ENCODE measurements at regions not wholly inside any gene's neighbourhood (a gene's known extent, or its start where the extent isn't known, plus 50 kb on each side); places are given as distances from the start of the nearest gene placed in this dataset.

DNA sequence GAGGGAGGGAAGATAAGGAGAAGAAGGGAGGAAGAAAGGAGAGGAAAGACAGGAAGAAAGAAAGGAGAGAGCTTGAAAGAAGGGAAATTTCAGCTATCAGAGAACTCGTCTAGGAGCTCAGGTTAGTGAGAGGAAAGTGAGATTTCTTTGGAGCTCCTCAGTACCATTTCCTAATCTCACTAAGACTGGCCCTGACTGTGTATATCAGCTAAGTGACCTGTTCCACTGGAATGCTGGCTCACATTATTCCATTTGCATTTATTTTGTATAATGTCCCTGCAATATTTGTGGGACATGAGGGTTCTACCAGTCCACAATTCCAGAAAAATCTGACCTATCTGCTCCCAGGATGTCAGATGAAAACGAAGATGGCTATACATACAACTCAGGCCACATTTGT, 114.7 kb upstream of the CELF2 start:
- Histone ChIP-seq H3K27ac (ENCODE audit: low read depth, low read length) (no peak overlapping the region), H2AFZ (ENCODE audit: low read depth, low read length, severe bottlenecking) (no peak overlapping the region), H3F3A (ENCODE audit: insufficient read depth) (no peaks in the 10 kb centered on the region), H3K9me2 (replicated peaks; ENCODE audit: insufficient read depth, low read length) (no peaks in the 10 kb centered on the region), H3K79me2 (ENCODE audit: insufficient read depth, low read length) (no peaks in the 10 kb centered on the region), H4K20me1 (ENCODE audit: low read depth, low read length) (no peaks in the 10 kb centered on the region), H3K36me3 (ENCODE audit: low read length) (no peaks in the 10 kb centered on the region), H3K9me3 (ENCODE audit: insufficient read depth, low read length) (no peaks in the 10 kb centered on the region), H3K27me3 (ENCODE audit: low read length) (no peaks in the 10 kb centered on the region), H3K9ac (ENCODE audit: low read length) (no peak overlapping the region), H3K4me2 (ENCODE audit: low read depth, low read length, poor library complexity, severe bottlenecking) (no peak overlapping the region), H3K4me3 (ENCODE audit: insufficient read depth, low read length, poor library complexity, severe bottlenecking) (no peak overlapping the region)
- TF ChIP-seq EZH2phosphoT487 (conservative IDR thresholded peaks at IDR 0.05; ENCODE audit: low read length), result no peak
- TF ChIP-seq, protein P1, sequence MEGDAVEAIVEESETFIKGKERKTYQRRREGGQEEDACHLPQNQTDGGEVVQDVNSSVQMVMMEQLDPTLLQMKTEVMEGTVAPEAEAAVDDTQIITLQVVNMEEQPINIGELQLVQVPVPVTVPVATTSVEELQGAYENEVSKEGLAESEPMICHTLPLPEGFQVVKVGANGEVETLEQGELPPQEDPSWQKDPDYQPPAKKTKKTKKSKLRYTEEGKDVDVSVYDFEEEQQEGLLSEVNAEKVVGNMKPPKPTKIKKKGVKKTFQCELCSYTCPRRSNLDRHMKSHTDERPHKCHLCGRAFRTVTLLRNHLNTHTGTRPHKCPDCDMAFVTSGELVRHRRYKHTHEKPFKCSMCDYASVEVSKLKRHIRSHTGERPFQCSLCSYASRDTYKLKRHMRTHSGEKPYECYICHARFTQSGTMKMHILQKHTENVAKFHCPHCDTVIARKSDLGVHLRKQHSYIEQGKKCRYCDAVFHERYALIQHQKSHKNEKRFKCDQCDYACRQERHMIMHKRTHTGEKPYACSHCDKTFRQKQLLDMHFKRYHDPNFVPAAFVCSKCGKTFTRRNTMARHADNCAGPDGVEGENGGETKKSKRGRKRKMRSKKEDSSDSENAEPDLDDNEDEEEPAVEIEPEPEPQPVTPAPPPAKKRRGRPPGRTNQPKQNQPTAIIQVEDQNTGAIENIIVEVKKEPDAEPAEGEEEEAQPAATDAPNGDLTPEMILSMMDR (IDR thresholded peaks at IDR 0.05; ENCODE audit: insufficient read depth, low read length, poor library complexity, severe bottlenecking), result no peak

DNA sequence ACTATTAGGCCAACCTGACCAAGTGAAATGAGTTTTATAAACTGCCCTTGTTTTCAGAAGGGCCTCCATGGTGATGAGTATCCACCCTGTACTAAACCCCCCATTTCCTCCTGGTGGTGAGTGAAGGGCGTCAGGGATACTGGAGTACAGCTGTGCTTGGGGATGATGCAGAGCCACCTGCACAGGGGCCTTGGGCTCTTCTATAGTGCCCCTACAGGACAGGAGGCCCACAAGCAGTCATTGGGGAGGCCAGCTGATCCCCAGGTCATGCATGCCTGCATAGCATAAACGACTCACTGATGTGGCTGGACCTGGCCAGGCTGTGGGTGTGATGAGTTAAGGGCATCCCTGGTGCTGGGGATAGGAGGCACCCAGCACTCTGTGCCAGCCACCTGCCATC, 114.1 kb upstream of the CELF2 start:
- Histone ChIP-seq H3K9me3 (ENCODE audit: insufficient read depth, low read length) (no peaks in the 10 kb centered on the region), H3K4me3 (ENCODE audit: insufficient read depth, low read length, poor library complexity, severe bottlenecking) (no peak overlapping the region), H3K9ac (ENCODE audit: low read length) (no peak overlapping the region), H4K20me1 (ENCODE audit: low read depth, low read length) (no peaks in the 10 kb centered on the region), H3K79me2 (ENCODE audit: insufficient read depth, low read length) (no peaks in the 10 kb centered on the region), H3K9me2 (replicated peaks; ENCODE audit: insufficient read depth, low read length) (no peaks in the 10 kb centered on the region), H3K27ac (ENCODE audit: low read depth, low read length) (no peak overlapping the region), H2AFZ (ENCODE audit: low read depth, low read length, severe bottlenecking) (no peak overlapping the region), H3F3A (ENCODE audit: insufficient read depth) (no peaks in the 10 kb centered on the region), H3K27me3 (ENCODE audit: low read length) (no peaks in the 10 kb centered on the region), H3K36me3 (ENCODE audit: low read length) (no peaks in the 10 kb centered on the region), H3K4me2 (ENCODE audit: low read depth, low read length, poor library complexity, severe bottlenecking) (no peak overlapping the region)
- TF ChIP-seq EZH2phosphoT487 (conservative IDR thresholded peaks at IDR 0.05; ENCODE audit: low read length), result no peak
- TF ChIP-seq, protein P1 (IDR thresholded peaks at IDR 0.05; ENCODE audit: insufficient read depth, low read length, poor library complexity, severe bottlenecking), result no peak

DNA sequence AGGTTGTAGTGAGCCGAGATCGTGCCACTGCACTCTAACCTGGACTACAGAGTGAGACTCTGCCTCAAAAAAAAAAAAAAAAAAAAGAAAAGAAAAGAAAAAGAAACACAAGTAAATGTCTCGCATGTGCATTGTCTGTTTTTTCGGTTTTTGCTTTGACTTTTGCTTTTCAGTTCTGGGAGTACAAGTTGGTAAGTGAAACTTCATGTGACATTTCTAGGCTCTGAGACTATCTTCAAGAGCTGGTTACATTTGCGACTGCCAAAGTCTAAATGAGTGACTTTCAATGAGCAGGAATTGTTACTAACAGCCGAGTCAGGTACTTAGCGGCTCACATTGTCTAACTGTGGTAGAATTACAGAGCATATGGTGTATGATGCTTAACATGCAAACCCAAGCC, 107.0 kb upstream of the CELF2 start:
- Histone ChIP-seq H2AFZ (ENCODE audit: low read depth, low read length, severe bottlenecking) (no peak overlapping the region), H3F3A (ENCODE audit: insufficient read depth) (no peaks in the 10 kb centered on the region), H3K27me3 (ENCODE audit: low read length) (no peaks in the 10 kb centered on the region), H3K9me2 (replicated peaks; ENCODE audit: insufficient read depth, low read length) (no peaks in the 10 kb centered on the region), H3K9me3 (ENCODE audit: insufficient read depth, low read length) (no peaks in the 10 kb centered on the region), H3K36me3 (ENCODE audit: low read length) (no peaks in the 10 kb centered on the region), H3K27ac (ENCODE audit: low read depth, low read length) (no peak overlapping the region), H3K9ac (ENCODE audit: low read length) (no peak overlapping the region), H3K4me3 (ENCODE audit: insufficient read depth, low read length, poor library complexity, severe bottlenecking) (no peak overlapping the region), H3K79me2 (ENCODE audit: insufficient read depth, low read length) (no peaks in the 10 kb centered on the region), H3K4me2 (ENCODE audit: low read depth, low read length, poor library complexity, severe bottlenecking) (no peak overlapping the region), H4K20me1 (ENCODE audit: low read depth, low read length) (no peaks in the 10 kb centered on the region)
- TF ChIP-seq, protein P1 (IDR thresholded peaks at IDR 0.05; ENCODE audit: insufficient read depth, low read length, poor library complexity, severe bottlenecking), result no peak
- TF ChIP-seq EZH2phosphoT487 (conservative IDR thresholded peaks at IDR 0.05; ENCODE audit: low read length), result no peak

DNA sequence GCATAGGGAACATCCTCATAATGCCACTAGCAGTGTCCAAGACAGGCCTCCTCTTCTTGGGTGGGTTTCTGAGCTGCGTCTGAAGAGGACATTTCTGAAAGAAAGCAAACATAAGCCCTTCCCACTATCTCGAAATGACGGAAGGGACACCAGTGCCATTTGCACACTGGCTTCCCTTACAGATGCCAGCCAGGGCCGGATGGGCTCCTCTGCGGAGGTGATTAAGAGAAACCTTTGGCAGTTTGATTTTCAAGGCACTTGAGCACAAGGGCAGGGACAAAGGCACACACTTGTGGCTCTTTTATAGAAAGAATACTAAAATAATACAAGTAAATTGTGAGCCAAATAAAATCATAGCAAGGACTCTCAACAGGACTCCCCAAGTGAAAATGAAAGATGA, 106.6 kb upstream of the CELF2 start:
- Histone ChIP-seq H3K9me3 (ENCODE audit: insufficient read depth, low read length) (no peaks in the 10 kb centered on the region), H4K20me1 (ENCODE audit: low read depth, low read length) (no peaks in the 10 kb centered on the region), H3K9me2 (replicated peaks; ENCODE audit: insufficient read depth, low read length) (no peaks in the 10 kb centered on the region), H3K4me2 (ENCODE audit: low read depth, low read length, poor library complexity, severe bottlenecking) (no peak overlapping the region), H3K36me3 (ENCODE audit: low read length) (no peaks in the 10 kb centered on the region), H3K9ac (ENCODE audit: low read length) (no peak overlapping the region), H3K27me3 (ENCODE audit: low read length) (no peaks in the 10 kb centered on the region), H3K79me2 (ENCODE audit: insufficient read depth, low read length) (no peaks in the 10 kb centered on the region), H3K4me3 (ENCODE audit: insufficient read depth, low read length, poor library complexity, severe bottlenecking) (no peak overlapping the region), H2AFZ (ENCODE audit: low read depth, low read length, severe bottlenecking) (no peak overlapping the region), H3F3A (ENCODE audit: insufficient read depth) (no peaks in the 10 kb centered on the region), H3K27ac (ENCODE audit: low read depth, low read length) (no peak overlapping the region)
- no peak for TF ChIP-seq EZH2phosphoT487 (conservative IDR thresholded peaks at IDR 0.05; ENCODE audit: low read length)
